A549 (cell line): ENCODE measurements at regions not wholly inside any gene's neighbourhood (a gene's known extent, or its start where the extent isn't known, plus 50 kb on each side); places are given as distances from the start of the nearest gene placed in this dataset.

Experiments
- ATAC-seq, 2 experiments: fragments of 200-7000 bp in 1 of 2; fragments of >200 bp in 1 of 2; cut with Nextera tagmentation in 1 of 2; cut with Tn5 transposase in 1 of 2; 3 replicates each; pipeline versions ENCODE4 v1.8.0 to v1.9.1; 2018 to 2020; ENCODE audit warnings: mild to moderate bottlenecking in 1 of 2, moderate library complexity in 1 of 2
- CTCF ChIA-PET: fragments of 300-600 bp; sonication (Branson Sonifier 250); formaldehyde crosslinking; extraction: SDS; loops from one replicate; lab custom pipeline; 2021; ENCODE audit warnings: antibody characterized with exemption, inconsistent platforms; lab: Yijun Ruan, JAX
- POLR2A ChIA-PET: fragments of 350-600 bp; formaldehyde crosslinking; extraction: SDS; loops from one replicate; lab custom pipeline; 2021; ENCODE audit warnings: antibody characterized with exemption, inconsistent platforms; lab: Yijun Ruan, JAX
- DNase-seq, 2 experiments: peaks; one replicate each; pipeline versions ENCODE4 v3.0.0 to v3.0.0-alpha.2; 2011 to 2016; ENCODE audit warnings: low read depth in 1 of 2, low spot score in 1 of 2
- FAIRE-seq: peaks from 2 replicates; lab custom pipeline; 2011; peaks lifted over from hg19 to GRCh38; lab: Jason Lieb, UNC
- H3K27ac ChIP-seq, 2 experiments: fragments of >200 bp; sonication (Bioruptor Twin); formaldehyde crosslinking; 3 replicates each; pipeline ENCODE4 v1.5.1; 2016 to 2017
- H3K4me1 ChIP-seq: fragments of >200 bp; sonication (Bioruptor Twin); formaldehyde crosslinking; 3 replicates; pipeline ENCODE4 v1.6.1; 2016
- H3K4me2 ChIP-seq: fragments of >200 bp; sonication (Bioruptor Twin); formaldehyde crosslinking; 3 replicates; pipeline ENCODE4 v1.6.1; 2016
- H3K4me3 ChIP-seq: fragments of >200 bp; sonication (Bioruptor Twin); formaldehyde crosslinking; 3 replicates; pipeline ENCODE4 v1.5.1; 2016
- H3K9me3 ChIP-seq: fragments of >200 bp; sonication (Bioruptor Twin); formaldehyde crosslinking; 3 replicates; pipeline ENCODE4 v1.6.1; 2016
- CBX2 ChIP-seq: fragments of 200-600 bp; sonication (generic); IDR thresholded peaks from 2 replicates; pipeline ENCODE4 v1.6.1; 2016; ENCODE audit warnings: low read depth, mild to moderate bottlenecking, borderline replicate concordance
- CHD2 ChIP-seq: fragments of 150-350 bp; IDR thresholded peaks from 2 replicates; pipeline ENCODE4 v1.6.1; 2014; ENCODE audit warnings: low read length; ENCODE audit not compliant: partially characterized antibody
- EHF ChIP-seq: fragments of 250-450 bp; sonication (Bioruptor Pico); IDR thresholded peaks from 2 replicates; pipeline ENCODE4 v1.5.0; 2020; ENCODE audit warnings: mild to moderate bottlenecking
- EP300 ChIP-seq, 2 experiments: fragments of >200 bp; sonication (Bioruptor Twin); formaldehyde crosslinking; IDR thresholded peaks; 2 replicates in 1 of 2; 3 replicates in 1 of 2; pipeline ENCODE4 v1.6.1; 2016 to 2017
- ESRRA ChIP-seq: fragments of 150-350 bp; IDR thresholded peaks from 2 replicates; pipeline ENCODE4 v1.6.1; 2014; ENCODE audit warnings: mild to moderate bottlenecking, low read length, borderline replicate concordance
- FOXS1 ChIP-seq: fragments of 250-450 bp; sonication (Bioruptor Pico); IDR thresholded peaks from 2 replicates; pipeline ENCODE4 v1.5.0; 2020; ENCODE audit warnings: mild to moderate bottlenecking, moderate library complexity
- HDAC2 ChIP-seq: fragments of 200-600 bp; sonication (generic); IDR thresholded peaks from 2 replicates; pipeline ENCODE4 v1.6.1; 2016
- HOXA7 ChIP-seq: fragments of 250-450 bp; sonication (Bioruptor Pico); IDR thresholded peaks from 2 replicates; pipeline ENCODE4 v1.5.0; 2020; ENCODE audit warnings: mild to moderate bottlenecking, moderate library complexity
- HOXB13 ChIP-seq: fragments of 250-450 bp; sonication (Bioruptor Pico); IDR thresholded peaks from 2 replicates; pipeline ENCODE4 v1.5.0; 2020; ENCODE audit warnings: low read depth, mild to moderate bottlenecking, moderate library complexity
- HOXB5 ChIP-seq: fragments of 250-450 bp; sonication (Bioruptor Pico); IDR thresholded peaks from 2 replicates; pipeline ENCODE4 v1.5.0; 2020; ENCODE audit warnings: mild to moderate bottlenecking, moderate library complexity
- JUN ChIP-seq, 2 experiments: fragments of >200 bp; sonication (Bioruptor Twin); formaldehyde crosslinking; IDR thresholded peaks; 2 replicates in 1 of 2; 3 replicates in 1 of 2; pipeline ENCODE4 v1.6.1; 2016 to 2017
- JUNB ChIP-seq: fragments of >200 bp; sonication (Bioruptor Twin); formaldehyde crosslinking; IDR thresholded peaks from 2 replicates; pipeline ENCODE4 v1.6.1; 2016
- KDM1A ChIP-seq: fragments of 200-600 bp; sonication (generic); IDR thresholded peaks from 2 replicates; pipeline ENCODE4 v1.6.1; 2016; ENCODE audit warnings: low read depth, mild to moderate bottlenecking
- MAZ ChIP-seq: fragments of 150-350 bp; IDR thresholded peaks from 2 replicates; pipeline ENCODE4 v1.6.1; 2014; ENCODE audit warnings: antibody characterized with exemption, low read depth, low read length, borderline replicate concordance
- NPAS2 ChIP-seq: fragments of 250-450 bp; sonication (Bioruptor Pico); IDR thresholded peaks from 2 replicates; pipeline ENCODE4 v1.8.0; 2022; ENCODE audit warnings: mild to moderate bottlenecking, moderate library complexity, borderline replicate concordance
- NR3C1 ChIP-seq: fragments of >200 bp; sonication (Bioruptor Twin); formaldehyde crosslinking; IDR thresholded peaks from 3 replicates; pipeline ENCODE4 v1.6.1; 2017
- PBX3 ChIP-seq: IDR thresholded peaks from 2 replicates; pipeline ENCODE4 v1.6.1; 2012
- POLR2A ChIP-seq: IDR thresholded peaks from 2 replicates; pipeline ENCODE4 v1.6.1; 2012; ENCODE audit warnings: mild to moderate bottlenecking, low read length
- RAD21 ChIP-seq, 2 experiments: fragments of >200 bp in 1 of 2; sonication (Bioruptor Twin) in 1 of 2; formaldehyde crosslinking in 1 of 2; IDR thresholded peaks in 1 of 2; conservative IDR thresholded peaks in 1 of 2; 2 replicates in 1 of 2; 3 replicates in 1 of 2; pipeline ENCODE4 v1.6.1; 2012 to 2018; ENCODE audit warnings: inconsistent platforms in 1 of 2
- RARB ChIP-seq: fragments of 250-450 bp; sonication (Bioruptor Pico); IDR thresholded peaks from 2 replicates; pipeline ENCODE4 v1.8.0; 2021; ENCODE audit warnings: mild to moderate bottlenecking, moderate library complexity
- RCOR1 ChIP-seq: fragments of 150-350 bp; IDR thresholded peaks from 2 replicates; pipeline ENCODE4 v1.6.1; 2014; ENCODE audit warnings: antibody characterized with exemption, low read length, low read depth
- RNF2 ChIP-seq: fragments of 200-600 bp; sonication (generic); IDR thresholded peaks from 2 replicates; pipeline ENCODE4 v1.6.1; 2016; ENCODE audit warnings: low read depth, mild to moderate bottlenecking, antibody characterized with exemption, moderate library complexity, borderline replicate concordance
- SMC3 ChIP-seq: fragments of >200 bp; sonication (Bioruptor Twin); formaldehyde crosslinking; IDR thresholded peaks from 3 replicates; pipeline ENCODE4 v1.6.1; 2018; ENCODE audit warnings: inconsistent platforms
- SREBF2 ChIP-seq: fragments of 450-650 bp; IDR thresholded peaks from 2 replicates; pipeline ENCODE4 v1.6.1; 2014; ENCODE audit warnings: mild to moderate bottlenecking, moderate library complexity
- TP53 ChIP-seq: fragments of 250-450 bp; sonication (Bioruptor Pico); IDR thresholded peaks from 2 replicates; pipeline ENCODE4 v1.5.0; 2021; ENCODE audit warnings: mild to moderate bottlenecking, moderate library complexity
- USF2 ChIP-seq: fragments of 450-650 bp; IDR thresholded peaks from 2 replicates; pipeline ENCODE4 v1.6.1; 2014; ENCODE audit warnings: antibody characterized with exemption
- ZFP36 ChIP-seq: fragments of 450-650 bp; IDR thresholded peaks from 2 replicates; pipeline ENCODE4 v1.6.1; 2014; ENCODE audit warnings: borderline replicate concordance; ENCODE audit not compliant: partially characterized antibody
- ZSCAN20 ChIP-seq: fragments of 250-450 bp; sonication (Bioruptor Pico); IDR thresholded peaks from 2 replicates; pipeline ENCODE4 v1.8.0; 2022; ENCODE audit warnings: mild to moderate bottlenecking, moderate library complexity
- WGBS: methylation state at CpG from one replicate; pipeline ENCODE4 v1.1.6; 2017; ENCODE audit errors: missing lambda C conversion rate; 5-methylcytosine and 5-hydroxymethylcytosine counted together
- TF ChIP-seq, protein P1 (sequence below): fragments of >200 bp; sonication (Bioruptor Twin); formaldehyde crosslinking; IDR thresholded peaks from 3 replicates; pipeline ENCODE4 v1.6.1; 2016

DNA sequence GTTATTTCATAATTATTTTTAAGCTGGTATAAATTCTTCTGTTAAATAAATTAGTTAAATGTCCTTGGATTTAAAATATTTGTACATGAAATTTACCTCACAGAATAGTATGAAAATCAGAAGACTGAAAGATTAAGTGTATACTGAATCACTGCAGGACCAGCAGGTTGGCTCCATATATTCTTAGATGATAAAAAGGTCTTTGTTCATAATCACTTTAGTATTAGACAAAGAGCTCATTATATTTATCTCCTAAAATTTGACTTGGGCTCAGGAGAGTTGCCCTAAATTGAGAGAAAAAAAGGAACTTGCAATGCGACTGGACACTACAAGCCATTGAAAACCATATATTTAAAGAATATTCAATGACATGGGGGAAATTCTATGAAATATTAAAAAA, 766.4 kb upstream of the CITED2 start:
- Histone ChIP-seq H3K27ac (no peak overlapping the region), H3K4me3 (no peak overlapping the region), H3K4me2 (no peak overlapping the region), H3K4me1 (no peaks in the 10 kb centered on the region), H3K9me3 (no peaks in the 10 kb centered on the region)
- no peak for TF ChIP-seq HOXA7
- TF ChIP-seq FOXS1 (CRISPR knock-in tag): no peak
- TF ChIP-seq EP300 (IDR thresholded peaks at IDR 0.05): no peak
- TF ChIP-seq TP53 (CRISPR knock-in tag): no peak
- ATAC-seq (no peak), DNase-seq (no peak), FAIRE-seq (no peak)
- WGBS: 88% methylated on average over 1 of the region's 1 CpG
- POLR2A ChIA-PET: no interaction called here
- CTCF ChIA-PET: no interaction called here

GRCh38 chr6:140138311-140139010, 764.0 kb upstream of the CITED2 start:
- no peak for DNase-seq
- no peaks in the 10 kb centered on the region for H3K9me3 ChIP-seq
- ChIA-PET POLR2A (no interaction called here), CTCF (no interaction called here)
- FAIRE-seq: no peak
- TF ChIP-seq RAD21 (conservative IDR thresholded peaks at IDR 0.05 in 1 of 2, IDR thresholded peaks at IDR 0.05 in 1 of 2) (no peak), HOXA7 (no peak), SREBF2 (no peak), NPAS2 (CRISPR knock-in tag) (no peak), ZSCAN20 (CRISPR knock-in tag) (no peak), ESRRA (no peak), SMC3 (no peak), PBX3 (no peak), HDAC2 (no peak), CBX2 (no peak), HOXB13 (no peak), RNF2 (no peak)
- TF ChIP-seq, protein P1, sequence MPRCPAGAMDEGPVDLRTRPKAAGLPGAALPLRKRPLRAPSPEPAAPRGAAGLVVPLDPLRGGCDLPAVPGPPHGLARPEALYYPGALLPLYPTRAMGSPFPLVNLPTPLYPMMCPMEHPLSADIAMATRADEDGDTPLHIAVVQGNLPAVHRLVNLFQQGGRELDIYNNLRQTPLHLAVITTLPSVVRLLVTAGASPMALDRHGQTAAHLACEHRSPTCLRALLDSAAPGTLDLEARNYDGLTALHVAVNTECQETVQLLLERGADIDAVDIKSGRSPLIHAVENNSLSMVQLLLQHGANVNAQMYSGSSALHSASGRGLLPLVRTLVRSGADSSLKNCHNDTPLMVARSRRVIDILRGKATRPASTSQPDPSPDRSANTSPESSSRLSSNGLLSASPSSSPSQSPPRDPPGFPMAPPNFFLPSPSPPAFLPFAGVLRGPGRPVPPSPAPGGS: no peak
- no peak overlapping the region for H3K27ac ChIP-seq
- no peak for ATAC-seq
- no peak overlapping the region for H3K4me3 ChIP-seq
- WGBS: 46% methylated on average over 5 of the region's 5 CpGs
- H3K4me1 ChIP-seq: no peaks in the 10 kb centered on the region
- no peak overlapping the region for H3K4me2 ChIP-seq

GRCh38 chr6:140134224-140134623, 759.8 kb upstream of the CITED2 start:
- H3K4me2 ChIP-seq: no peak overlapping the region
- no peak for TF ChIP-seq TP53 (CRISPR knock-in tag)
- no peak for TF ChIP-seq RARB
- no peak for TF ChIP-seq EHF (CRISPR knock-in tag)
- TF ChIP-seq RAD21 (conservative IDR thresholded peaks at IDR 0.05 in 1 of 2, IDR thresholded peaks at IDR 0.05 in 1 of 2): no peak
- no peak for TF ChIP-seq FOXS1 (CRISPR knock-in tag)
- no peak for TF ChIP-seq HOXB5 (CRISPR knock-in tag)
- no peak for TF ChIP-seq JUNB
- no peak for TF ChIP-seq CHD2
- no peak for TF ChIP-seq NPAS2 (CRISPR knock-in tag)
- no peak for TF ChIP-seq NR3C1
- no peak for TF ChIP-seq ZFP36
- TF ChIP-seq HDAC2: no peak
- no peak for TF ChIP-seq JUN (IDR thresholded peaks at IDR 0.05)
- TF ChIP-seq KDM1A: no peak
- TF ChIP-seq USF2: no peak
- TF ChIP-seq HOXA7: no peak
- TF ChIP-seq RNF2: no peak
- no peak for TF ChIP-seq POLR2A
- no peak for TF ChIP-seq RCOR1
- no peak for TF ChIP-seq MAZ
- TF ChIP-seq, all 56 proteins: peak for 0
- H3K27ac ChIP-seq: no peak overlapping the region
- no peak for ATAC-seq
- no peaks in the 10 kb centered on the region for H3K4me1 ChIP-seq
- FAIRE-seq: no peak
- ChIA-PET POLR2A (no interaction called here), CTCF (no interaction called here)
- peaks cover 3% of the 10 kb centered on the region; the same call in 1 of the 3 replicates for H3K9me3 ChIP-seq
- DNase-seq: no peak
- no peak overlapping the region for H3K4me3 ChIP-seq
